Thyroid gland (tissue), 4 donors: ENCODE measurements at regions not wholly inside any gene's neighbourhood (a gene's known extent, or its start where the extent isn't known, plus 50 kb on each side); places are given as distances from the start of the nearest gene placed in this dataset.

Source experiments
- CTCF ChIP-seq, 6 experiments: fragments of 200-600 bp in 3 of 6; fragments of 450-650 bp in 3 of 6; sonication (generic) in 3 of 6; IDR thresholded peaks; one replicate each; pipeline ENCODE4 v1.5.1; 2016 to 2019; ENCODE audit warnings: antibody characterized with exemption in 6 of 6, mild to moderate bottlenecking in 2 of 6, inconsistent platforms in 1 of 6, moderate library complexity in 1 of 6
- POLR2A ChIP-seq, 2 donors: fragments of 450-650 bp; IDR thresholded peaks; one replicate each; pipeline ENCODE4 v1.6.1; 2017; ENCODE audit warnings: antibody characterized with exemption in 2 of 2, mild to moderate bottlenecking in 2 of 2, moderate library complexity in 1 of 2

- TF ChIP-seq CTCF (IDR thresholded peaks at IDR 0.05) = no peak
- no peak for TF ChIP-seq POLR2A (IDR thresholded peaks at IDR 0.05)
Observed at GRCh38 chr3:84717894-84718293, 240.9 kb upstream of the CADM2 start.
